Gastrocnemius medialis (tissue), 4 donors: ENCODE measurements at regions not wholly inside any gene's neighbourhood (a gene's known extent, or its start where the extent isn't known, plus 50 kb on each side); places are given as distances from the start of the nearest gene placed in this dataset.

Source experiments
- ATAC-seq, 2 donors: fragments of 150-250 bp; one replicate each; pipeline ENCODE4 v1.9.1; 2016
- DNase-seq, 2 donors: peaks; one replicate each; pipeline ENCODE4 v3.0.0-alpha.2; 2019
- H3K27ac ChIP-seq, 4 donors: fragments of 200-600 bp; sonication (generic); 1 replicate in 1 of 4; 2 replicates in 3 of 4; pipeline ENCODE4 v1.5.1; 2016 to 2018; ENCODE audit warnings: mild to moderate bottlenecking in 2 of 4, moderate library complexity in 1 of 4
- H3K27me3 ChIP-seq, 3 donors: fragments of 200-600 bp; sonication (generic) in 2 of 3; 1 replicate in 1 of 3; 2 replicates in 2 of 3; pipeline versions ENCODE4 v1.5.1 to v1.6.0; 2016 to 2019; ENCODE audit warnings: mild to moderate bottlenecking in 1 of 3, moderate library complexity in 1 of 3
- H3K36me3 ChIP-seq, 2 donors: fragments of 200-600 bp; sonication (generic) in 1 of 2; one replicate each; pipeline ENCODE4 v1.5.1; 2017 to 2018
- H3K4me1 ChIP-seq, 2 donors: fragments of 200-600 bp; sonication (generic) in 1 of 2; one replicate each; pipeline ENCODE4 v1.5.1; 2016 to 2017; ENCODE audit warnings: mild to moderate bottlenecking in 2 of 2
- H3K4me3 ChIP-seq, 4 donors: fragments of 200-600 bp; sonication (generic) in 3 of 4; 1 replicate in 1 of 4; 2 replicates in 3 of 4; pipeline ENCODE4 v1.5.1; 2016 to 2019; ENCODE audit warnings: mild to moderate bottlenecking in 2 of 4
- H3K9me3 ChIP-seq, 3 donors: fragments of 200-600 bp; sonication (generic) in 2 of 3; 1 replicate in 1 of 3; 2 replicates in 2 of 3; pipeline ENCODE4 v1.5.1; 2016 to 2019
- POLR2A ChIP-seq, 2 donors: fragments of 450-650 bp; IDR thresholded peaks; one replicate each; pipeline ENCODE4 v1.6.1; 2017; ENCODE audit warnings: antibody characterized with exemption in 2 of 2, mild to moderate bottlenecking in 2 of 2, moderate library complexity in 2 of 2
- in situ Hi-C, 4 donors: fragments of 200-750 bp; cut with MboI; loops; one replicate each; pipeline versions ENCODE4 v1.15.0 to v1.8.0; 2017; ENCODE audit warnings: low sequenced_read_pairs in 4 of 4
- intact Hi-C: fragments of 100-400 bp; cut with DNase I; formaldehyde crosslinking; loops from one replicate; pipeline ENCODE4 v1.15.1; 2023; ENCODE audit warnings: low total_unique reads
- TF ChIP-seq, protein P1 (sequence below), 5 experiments: fragments of 450-650 bp in 3 of 5; fragments of 200-600 bp in 2 of 5; sonication (generic) in 2 of 5; IDR thresholded peaks in 4 of 5; conservative IDR thresholded peaks in 1 of 5; 1 replicate in 4 of 5; 2 replicates in 1 of 5; pipeline ENCODE4 v1.5.1; 2016 to 2019; ENCODE audit warnings: antibody characterized with exemption in 5 of 5, mild to moderate bottlenecking in 3 of 5, moderate library complexity in 3 of 5

DNA sequence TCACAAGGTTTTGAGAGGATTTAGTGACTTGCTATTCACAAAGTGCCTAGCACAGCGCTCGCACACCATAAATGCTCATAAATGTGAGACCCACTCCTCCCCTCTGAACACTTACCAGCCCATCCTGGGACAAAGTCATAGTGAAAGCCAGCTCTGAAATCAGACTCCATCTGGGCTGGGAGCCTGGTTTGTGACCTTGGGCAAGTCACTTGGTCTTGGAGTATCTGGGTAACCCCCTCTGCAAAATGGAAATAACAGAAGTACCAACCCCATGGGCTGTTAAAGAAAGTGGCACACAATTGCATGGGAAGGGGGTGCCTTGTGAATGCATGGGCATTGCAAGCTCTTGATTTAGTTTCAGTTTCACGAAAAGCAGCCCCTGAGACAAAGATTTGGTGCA is 104.7 kb upstream of the CDH5 start:
- H3K4me1 ChIP-seq = peaks cover 0 to 5% of the 10 kb centered on the region in 2 donors
- no peak overlapping the region for H3K4me3 ChIP-seq
- no peaks in the 10 kb centered on the region for H3K27me3 ChIP-seq
- in situ Hi-C loops = no loop called here
- DNase-seq (no peak), ATAC-seq (no peak)
- H3K36me3 ChIP-seq = no peaks in the 10 kb centered on the region
- H3K27ac ChIP-seq = no peak overlapping the region
- H3K9me3 ChIP-seq = no peaks in the 10 kb centered on the region
- TF ChIP-seq, protein P1, sequence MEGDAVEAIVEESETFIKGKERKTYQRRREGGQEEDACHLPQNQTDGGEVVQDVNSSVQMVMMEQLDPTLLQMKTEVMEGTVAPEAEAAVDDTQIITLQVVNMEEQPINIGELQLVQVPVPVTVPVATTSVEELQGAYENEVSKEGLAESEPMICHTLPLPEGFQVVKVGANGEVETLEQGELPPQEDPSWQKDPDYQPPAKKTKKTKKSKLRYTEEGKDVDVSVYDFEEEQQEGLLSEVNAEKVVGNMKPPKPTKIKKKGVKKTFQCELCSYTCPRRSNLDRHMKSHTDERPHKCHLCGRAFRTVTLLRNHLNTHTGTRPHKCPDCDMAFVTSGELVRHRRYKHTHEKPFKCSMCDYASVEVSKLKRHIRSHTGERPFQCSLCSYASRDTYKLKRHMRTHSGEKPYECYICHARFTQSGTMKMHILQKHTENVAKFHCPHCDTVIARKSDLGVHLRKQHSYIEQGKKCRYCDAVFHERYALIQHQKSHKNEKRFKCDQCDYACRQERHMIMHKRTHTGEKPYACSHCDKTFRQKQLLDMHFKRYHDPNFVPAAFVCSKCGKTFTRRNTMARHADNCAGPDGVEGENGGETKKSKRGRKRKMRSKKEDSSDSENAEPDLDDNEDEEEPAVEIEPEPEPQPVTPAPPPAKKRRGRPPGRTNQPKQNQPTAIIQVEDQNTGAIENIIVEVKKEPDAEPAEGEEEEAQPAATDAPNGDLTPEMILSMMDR (IDR thresholded peaks at IDR 0.05 in 4 of 5, conservative IDR thresholded peaks at IDR 0.05 in 1 of 5) = no peak
- no peak for TF ChIP-seq POLR2A (IDR thresholded peaks at IDR 0.05)
- intact Hi-C loops = loop anchor here (10.0 kb wide), 1 partner anchor 237 kb away; no protein-coding TSS in a partner anchor

DNA sequence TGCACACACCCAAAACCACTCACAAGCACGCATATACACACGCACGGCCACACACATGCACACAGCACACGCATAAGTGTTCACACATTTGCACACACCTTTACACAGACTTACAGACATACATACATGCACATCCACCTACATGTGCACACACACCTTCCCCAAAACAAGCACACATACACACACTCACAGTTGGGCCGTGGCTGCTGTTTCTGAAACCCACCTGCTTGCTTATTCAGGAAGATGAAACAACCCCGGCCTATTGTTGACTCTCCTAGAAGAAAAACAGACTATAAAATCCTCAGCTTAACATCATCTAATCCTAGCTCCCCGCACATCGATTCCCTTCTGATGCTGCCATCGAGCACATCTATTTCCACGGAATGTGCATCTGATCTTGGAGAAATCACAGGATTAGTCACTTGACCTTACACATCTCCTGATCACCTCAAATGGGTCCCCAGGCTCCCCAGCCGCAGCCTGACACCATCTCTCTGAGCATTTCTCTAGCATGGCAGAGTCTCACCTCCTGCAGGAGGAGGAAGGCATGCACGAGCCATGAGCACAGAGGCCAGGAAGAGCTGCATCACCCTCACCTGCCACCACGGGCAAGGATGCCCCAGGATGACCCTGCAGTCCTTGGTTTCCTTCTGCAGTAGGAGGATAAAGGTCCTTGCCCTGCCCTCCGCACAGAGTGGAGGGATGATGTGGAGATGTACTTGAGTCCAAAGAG is 105.8 kb upstream of the CDH5 start:
- Histone ChIP-seq H3K9me3 (no peaks in the 10 kb centered on the region), H3K27ac (no peak overlapping the region), H3K4me3 (no peak overlapping the region), H3K36me3 (no peaks in the 10 kb centered on the region), H3K27me3 (no peaks in the 10 kb centered on the region), H3K4me1 (peaks cover 0 to 5% of the 10 kb centered on the region in 2 donors)
- no peak for TF ChIP-seq POLR2A (IDR thresholded peaks at IDR 0.05)
- TF ChIP-seq, protein P1 (IDR thresholded peaks at IDR 0.05 in 4 of 5, conservative IDR thresholded peaks at IDR 0.05 in 1 of 5) = no peak
- DNase-seq = no peak
- intact Hi-C loops = loop anchor here (10.0 kb wide), 1 partner anchor 236 kb away; no protein-coding TSS in a partner anchor
- in situ Hi-C loops = no loop called here
- ATAC-seq = no peak

DNA sequence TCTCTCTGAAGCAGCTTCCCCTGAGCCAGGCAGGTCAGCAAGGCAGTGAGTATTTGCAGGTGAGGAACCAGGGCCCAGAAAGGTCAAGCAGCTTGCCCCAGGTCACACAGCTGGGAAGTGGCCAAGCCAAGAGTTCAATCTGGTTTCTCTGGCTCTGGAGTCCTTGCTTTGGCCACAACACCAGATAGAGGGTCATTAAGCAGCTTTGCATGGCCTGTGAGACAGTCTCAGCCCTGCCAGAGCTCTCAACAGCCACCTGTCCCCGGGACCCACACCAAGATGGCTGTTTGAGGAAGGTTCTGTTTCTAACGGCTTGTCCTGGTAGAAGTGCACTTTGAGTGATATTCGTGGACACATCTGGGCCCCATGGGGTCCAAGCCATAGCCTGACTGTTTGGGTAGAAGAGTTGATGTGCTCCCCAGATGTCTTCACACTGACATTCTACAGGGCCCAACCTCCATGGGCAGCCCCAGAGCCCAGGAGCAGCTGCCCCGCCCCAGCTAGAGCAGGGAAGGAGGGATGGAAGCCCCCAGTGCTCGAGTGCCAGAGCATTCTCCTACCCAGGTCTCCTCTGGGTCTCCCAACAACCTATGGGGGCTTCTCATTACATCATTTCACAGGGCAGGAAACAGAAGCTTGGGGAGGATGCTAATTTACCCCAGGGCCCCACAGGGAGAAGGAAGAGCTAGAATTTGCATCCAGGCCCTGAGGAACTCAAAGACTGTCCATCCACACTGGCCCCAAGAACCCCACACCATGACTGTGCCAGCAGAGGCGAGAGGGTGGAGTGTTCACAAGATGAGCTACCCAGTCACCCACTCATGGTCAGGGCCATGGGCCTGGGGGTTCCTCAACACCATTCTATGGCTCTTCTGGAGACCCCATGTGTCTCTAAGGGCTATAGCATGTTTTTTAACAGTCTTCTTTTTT is 107.3 kb upstream of the CDH5 start:
- ATAC-seq = no peak
- intact Hi-C loops (no loop called here), in situ Hi-C loops (no loop called here)
- Histone ChIP-seq H3K27ac (no peak overlapping the region), H3K4me1 (peaks cover 0 to 5% of the 10 kb centered on the region in 2 donors), H3K4me3 (no peak overlapping the region), H3K27me3 (no peaks in the 10 kb centered on the region), H3K36me3 (no peaks in the 10 kb centered on the region), H3K9me3 (no peaks in the 10 kb centered on the region)
- TF ChIP-seq, protein P1 (IDR thresholded peaks at IDR 0.05 in 4 of 5, conservative IDR thresholded peaks at IDR 0.05 in 1 of 5) = no peak
- no peak for TF ChIP-seq POLR2A (IDR thresholded peaks at IDR 0.05)
- DNase-seq = no peak

DNA sequence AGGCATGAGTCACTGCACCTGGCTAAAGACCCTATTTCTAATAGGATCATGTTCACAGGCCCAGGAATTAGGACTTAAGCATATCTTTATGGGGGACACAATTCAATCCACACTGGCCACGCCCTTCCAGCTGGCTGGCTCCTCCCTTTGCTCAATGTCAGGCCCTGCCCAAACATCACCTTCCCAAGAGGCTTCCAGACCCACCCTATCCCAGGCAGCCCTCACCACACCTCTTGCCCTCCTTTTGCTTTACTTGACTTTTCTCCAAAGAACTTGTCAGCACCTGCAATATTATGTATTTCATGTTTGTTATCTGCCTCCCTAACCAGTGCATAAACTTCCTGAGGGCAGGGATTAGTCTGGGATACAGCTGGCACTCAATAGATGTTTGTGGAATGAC is 109.6 kb upstream of the CDH5 start:
- intact Hi-C loops (no loop called here), in situ Hi-C loops (no loop called here)
- Histone ChIP-seq H3K36me3 (no peaks in the 10 kb centered on the region), H3K9me3 (no peaks in the 10 kb centered on the region), H3K27me3 (no peaks in the 10 kb centered on the region), H3K27ac (no peak overlapping the region), H3K4me1 (peaks cover 0 to 5% of the 10 kb centered on the region in 2 donors), H3K4me3 (no peak overlapping the region)
- ATAC-seq (no peak), DNase-seq (no peak)
- no peak for TF ChIP-seq POLR2A (IDR thresholded peaks at IDR 0.05)
- TF ChIP-seq, protein P1 (IDR thresholded peaks at IDR 0.05 in 4 of 5, conservative IDR thresholded peaks at IDR 0.05 in 1 of 5) = no peak
